HG02623 (cell line): ENCODE measurements at regions not wholly inside any gene's neighbourhood (a gene's known extent, or its start where the extent isn't known, plus 50 kb on each side); places are given as distances from the start of the nearest gene placed in this dataset.

ENCODE experiments used
- ATAC-seq: cut with Tn5 transposase; IDR thresholded peaks from one replicate; pipeline ENCODE4 v1.9.1; 2021; ENCODE audit warnings: moderate library complexity; ENCODE audit not compliant: unreplicated experiment

- no peak for ATAC-seq
Measured at GRCh38 chr4:189062047-189062820, 878.4 kb upstream of the FRG1 start.

GRCh38 chr4:189069772-189070171 is 870.9 kb upstream of the FRG1 start:
- ATAC-seq, result no peak

GRCh38 chr4:189071241-189071640 is 869.4 kb upstream of the FRG1 start:
- no peak for ATAC-seq

- no peak for ATAC-seq
Measured at GRCh38 chr4:189073739-189074138, 866.9 kb upstream of the FRG1 start.

GRCh38 chr4:189081826-189082225 is 858.8 kb upstream of the FRG1 start:
- ATAC-seq, result no peak

GRCh38 chr4:189083769-189084168 is 856.9 kb upstream of the FRG1 start:
- ATAC-seq, result no peak

- no peak for ATAC-seq
Measured at GRCh38 chr4:189084671-189085070, 856.0 kb upstream of the FRG1 start.

GRCh38 chr4:189087971-189088370 is 852.7 kb upstream of the FRG1 start:
- ATAC-seq, result no peak

- no peak for ATAC-seq
Measured at GRCh38 chr4:189088780-189089179, 851.9 kb upstream of the FRG1 start.

- no peak for ATAC-seq
Measured at GRCh38 chr4:189090174-189090814, 850.4 kb upstream of the FRG1 start.

- no peak for ATAC-seq
Measured at GRCh38 chr4:189092581-189092980, 848.1 kb upstream of the FRG1 start.

GRCh38 chr4:189096108-189096507 is 844.6 kb upstream of the FRG1 start:
- ATAC-seq, result no peak

- ATAC-seq, result no peak
Measured at GRCh38 chr4:189096717-189097116, 844.0 kb upstream of the FRG1 start.

- ATAC-seq, result no peak
Measured at GRCh38 chr4:189098932-189099696, 841.6 kb upstream of the FRG1 start.

GRCh38 chr4:189113389-189113888 is 827.2 kb upstream of the FRG1 start:
- ATAC-seq, result no peak

- no peak for ATAC-seq
Measured at GRCh38 chr4:189117426-189117825, 823.2 kb upstream of the FRG1 start.

- no peak for ATAC-seq
Measured at GRCh38 chr4:189121336-189121735, 819.3 kb upstream of the FRG1 start.

GRCh38 chr4:189124149-189124758 is 816.4 kb upstream of the FRG1 start:
- no peak for ATAC-seq

- no peak for ATAC-seq
Measured at GRCh38 chr4:189124791-189125190, 815.9 kb upstream of the FRG1 start.

GRCh38 chr4:189126040-189126439 is 814.6 kb upstream of the FRG1 start:
- no peak for ATAC-seq

- ATAC-seq, result no peak
Measured at GRCh38 chr4:189128341-189128740, 812.3 kb upstream of the FRG1 start.
